Ramos (cell line): ENCODE measurements at regions not wholly inside any gene's neighbourhood (a gene's known extent, or its start where the extent isn't known, plus 50 kb on each side); places are given as distances from the start of the nearest gene placed in this dataset.

ENCODE experiments used
- in situ Hi-C: fragments of 300-500 bp; cut with MboI; formaldehyde crosslinking; loops from one replicate; pipeline ENCODE4 v1.14.3; 2022; ENCODE audit warnings: low sequenced_read_pairs; ENCODE audit not compliant: unreplicated experiment

- in situ Hi-C loops, result no loop called here
Observed at GRCh38 chr2:22807872-22808271, 577.1 kb upstream of the KLHL29 start.

DNA sequence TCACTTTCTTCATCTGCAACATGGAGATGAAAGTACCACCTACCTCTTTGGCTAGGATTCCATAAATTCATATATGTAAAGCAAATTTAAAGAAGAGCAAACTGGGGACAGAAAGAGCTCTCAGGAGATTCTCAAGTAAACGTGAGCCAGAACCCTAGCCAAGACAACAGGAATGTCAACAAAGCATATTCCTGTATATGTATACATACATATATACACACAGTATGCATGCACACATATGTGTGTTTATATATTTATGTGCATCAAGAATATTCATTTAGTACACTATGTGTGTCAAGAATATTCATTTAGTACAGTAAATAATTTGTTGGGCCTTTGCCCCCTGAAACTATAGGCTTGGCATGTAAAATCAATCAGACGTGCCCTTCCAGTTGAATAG lies 574.4 kb upstream of the KLHL29 start:
- in situ Hi-C loops, result no loop called here

GRCh38 chr2:22812065-22812680 lies 572.8 kb upstream of the KLHL29 start:
- in situ Hi-C loops, result no loop called here

GRCh38 chr2:22817197-22817596 lies 567.8 kb upstream of the KLHL29 start:
- in situ Hi-C loops, result no loop called here

DNA sequence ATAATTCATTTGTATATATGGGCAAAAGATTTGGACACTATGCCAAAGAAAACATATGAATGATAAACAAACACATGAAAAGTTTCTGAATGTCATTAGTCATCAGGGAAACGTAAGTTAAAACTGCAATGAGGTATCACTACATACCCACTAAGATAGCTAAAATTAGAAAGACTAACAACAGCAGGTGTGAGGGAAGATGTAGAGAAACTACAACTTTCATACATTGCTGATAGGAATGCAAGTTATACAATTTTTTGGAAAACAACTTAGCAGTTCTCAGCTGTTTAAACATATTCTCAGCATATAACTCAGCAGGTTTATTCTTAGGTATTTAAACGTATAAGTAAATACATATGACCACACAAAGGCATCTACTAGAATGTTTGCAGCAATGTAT lies 563.5 kb upstream of the KLHL29 start:
- in situ Hi-C loops, result no loop called here

- in situ Hi-C loops, result no loop called here
Observed at GRCh38 chr2:22822835-22823234, 562.1 kb upstream of the KLHL29 start.

DNA sequence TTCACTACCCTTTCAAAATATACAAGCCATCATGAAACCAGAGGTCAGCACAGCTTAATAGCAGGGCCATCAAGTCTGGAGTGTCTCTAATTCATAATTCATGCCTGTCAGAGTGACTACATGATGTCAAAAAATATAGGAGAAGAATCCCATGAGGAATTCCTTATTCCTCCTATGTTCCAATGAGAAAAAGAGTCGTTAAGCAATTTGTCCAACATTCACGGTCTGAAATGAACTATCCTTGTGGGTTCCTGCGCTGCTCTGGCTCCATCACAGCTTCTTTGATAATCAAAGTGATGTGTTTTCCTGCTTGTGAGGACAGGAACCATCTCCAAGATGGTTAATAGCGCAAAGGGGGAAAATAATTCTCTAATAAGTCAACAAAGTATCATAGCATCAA lies 560.4 kb upstream of the KLHL29 start:
- in situ Hi-C loops, result no loop called here

GRCh38 chr2:22826703-22827102 lies 558.3 kb upstream of the KLHL29 start:
- in situ Hi-C loops, result no loop called here

DNA sequence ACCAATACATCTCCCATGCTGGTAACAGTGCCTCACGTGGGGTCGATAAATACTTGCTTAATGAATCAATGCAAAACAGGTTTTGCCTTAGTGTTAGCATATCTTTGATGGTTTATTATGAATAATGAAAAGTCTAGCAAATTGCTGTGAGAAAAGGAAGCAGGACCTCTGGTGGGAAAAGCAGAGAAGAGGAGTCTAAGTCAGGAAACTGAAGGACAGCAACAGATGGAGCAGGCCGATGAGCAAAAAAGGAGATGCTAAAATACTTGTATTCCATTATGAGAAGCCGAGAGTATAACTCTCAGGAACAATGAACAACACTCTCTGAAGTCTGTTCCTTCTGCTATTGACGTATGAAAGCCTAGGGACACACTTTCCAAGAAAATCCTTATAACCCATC lies 555.2 kb upstream of the KLHL29 start:
- in situ Hi-C loops, result no loop called here

DNA sequence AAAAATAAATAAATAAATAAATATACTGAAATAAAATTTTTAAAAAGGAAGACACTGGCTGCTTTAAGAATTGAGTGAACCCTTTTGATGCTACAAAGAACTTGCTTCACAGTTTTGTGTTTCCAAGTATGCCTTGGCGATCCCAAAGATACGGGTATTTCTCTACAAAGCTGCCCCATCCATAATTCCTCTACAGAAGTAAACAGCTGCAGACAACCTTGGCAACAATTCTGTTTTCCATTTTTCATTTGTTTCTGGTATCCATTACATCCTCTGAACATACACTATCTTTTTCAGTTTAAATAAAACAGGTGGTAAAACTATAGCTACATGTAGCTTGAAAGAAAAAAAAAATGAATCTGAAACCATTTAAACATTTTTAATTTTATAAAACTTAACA lies 552.8 kb upstream of the KLHL29 start:
- in situ Hi-C loops, result no loop called here

DNA sequence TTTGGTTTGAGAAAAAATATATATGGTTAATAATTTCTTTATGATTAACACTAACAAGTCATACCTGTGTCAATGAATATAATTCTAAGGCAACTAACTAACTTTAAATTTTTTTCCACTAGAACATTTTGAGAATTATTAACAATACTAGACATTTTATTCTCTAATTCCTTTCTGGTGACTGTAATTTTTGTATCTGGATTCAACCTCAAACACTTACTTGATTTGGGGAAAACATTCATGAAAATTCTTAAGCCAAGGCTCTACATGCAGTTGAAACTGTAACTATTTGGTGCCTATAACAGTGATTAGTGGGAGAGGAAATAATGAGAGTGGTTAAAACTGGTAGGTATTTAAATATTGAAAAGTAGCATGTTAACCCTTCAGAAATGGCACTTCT lies 546.5 kb upstream of the KLHL29 start:
- in situ Hi-C loops, result no loop called here

GRCh38 chr2:22842205-22842869 lies 542.6 kb upstream of the KLHL29 start:
- in situ Hi-C loops, result no loop called here

GRCh38 chr2:22843919-22844537 lies 541.0 kb upstream of the KLHL29 start:
- in situ Hi-C loops, result no loop called here

DNA sequence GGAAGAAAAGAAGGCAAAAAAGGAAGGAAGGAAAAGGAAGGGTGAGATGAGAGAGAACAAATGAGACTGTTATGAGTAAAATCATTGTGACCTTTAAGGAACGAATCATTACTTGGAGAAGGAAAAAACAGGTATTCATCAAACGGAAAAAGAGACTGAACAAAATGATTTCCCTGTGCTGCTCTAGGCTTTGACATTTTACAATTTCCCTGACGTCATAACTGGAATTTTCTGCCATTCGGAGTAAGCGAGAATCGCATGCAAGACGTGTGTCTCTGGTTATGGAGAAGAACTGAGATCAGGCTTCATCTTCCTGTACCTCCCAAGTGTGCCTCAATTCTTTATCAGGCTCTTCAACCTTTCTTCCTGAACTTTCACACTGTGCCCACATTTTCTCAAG lies 534.7 kb upstream of the KLHL29 start:
- in situ Hi-C loops, result no loop called here

DNA sequence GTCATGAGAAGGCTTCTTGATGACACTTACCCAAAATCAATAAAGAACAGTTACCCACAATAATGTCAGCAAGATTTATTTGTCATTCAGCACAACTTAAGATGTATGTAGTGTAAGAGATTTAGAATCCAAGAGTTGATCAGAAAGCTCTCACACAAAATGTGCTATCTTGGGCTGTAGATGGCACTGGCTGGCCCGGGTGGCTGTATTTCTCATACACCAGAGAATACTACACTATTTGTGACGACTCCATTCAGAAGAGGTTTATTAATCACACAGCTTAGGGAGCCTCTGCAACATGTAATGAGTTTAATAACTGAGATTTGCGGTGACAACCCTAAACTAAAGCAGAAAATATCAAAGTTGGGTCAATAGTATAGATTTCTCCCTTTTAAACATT lies 530.4 kb upstream of the KLHL29 start:
- in situ Hi-C loops, result no loop called here

DNA sequence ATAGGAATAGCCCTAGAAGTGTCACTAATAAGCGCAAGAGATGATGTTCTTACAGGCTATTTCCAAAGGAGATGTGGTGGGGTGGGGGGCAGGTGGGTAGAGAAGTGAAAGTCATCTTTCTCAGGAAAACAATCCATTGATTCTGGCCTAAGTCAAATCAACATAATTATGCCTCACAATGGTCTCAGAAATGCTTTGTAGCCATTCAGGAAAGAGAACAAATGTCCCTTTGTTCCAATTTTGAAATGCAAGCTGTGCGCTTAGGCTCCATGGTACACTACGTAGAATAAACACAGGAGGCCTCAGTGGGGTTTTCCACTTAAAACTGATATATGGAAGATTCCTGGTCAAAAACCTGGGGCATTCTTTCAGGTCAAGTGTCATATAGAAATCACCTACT lies 529.9 kb upstream of the KLHL29 start:
- in situ Hi-C loops, result no loop called here

DNA sequence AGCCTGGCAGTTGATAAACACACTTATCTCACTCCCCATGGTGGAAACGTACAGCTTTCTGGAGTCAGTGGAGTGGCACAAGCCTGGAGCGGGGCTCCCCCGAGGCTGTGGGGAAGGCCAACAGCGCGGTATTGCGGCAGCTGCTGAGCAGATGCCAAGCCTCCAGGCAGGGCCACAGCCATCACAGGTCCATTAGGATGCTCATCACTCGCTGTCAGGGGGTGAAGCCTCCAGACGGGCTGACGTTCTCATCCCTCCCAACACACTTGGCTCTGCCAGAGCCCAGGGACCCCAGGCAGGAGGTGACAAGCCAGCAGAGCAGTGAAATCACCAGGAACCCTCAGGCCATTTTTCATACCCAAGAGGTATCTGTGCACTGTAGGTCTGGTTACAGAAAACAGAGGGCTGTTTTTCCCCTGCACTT lies 529.2 kb upstream of the KLHL29 start:
- in situ Hi-C loops, result no loop called here

DNA sequence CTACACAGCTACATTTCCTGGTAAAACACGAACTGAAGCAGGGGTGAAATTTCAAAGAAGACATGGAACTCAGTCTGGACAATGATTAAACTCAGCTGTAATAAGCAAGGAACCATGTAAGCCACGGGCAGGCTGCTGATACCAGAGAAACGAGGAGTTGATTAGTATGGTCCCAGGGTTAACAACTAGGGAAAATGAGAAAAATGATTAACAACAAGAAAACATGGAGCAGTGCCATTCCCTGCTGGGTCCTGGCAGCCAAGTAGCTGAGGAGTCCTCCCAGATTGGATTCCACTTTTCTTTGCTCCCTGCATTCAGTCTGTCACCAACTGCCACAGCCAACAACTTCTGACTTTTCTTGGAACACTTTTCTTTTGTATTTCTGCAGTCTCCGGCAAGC lies 517.0 kb upstream of the KLHL29 start:
- in situ Hi-C loops, result no loop called here

GRCh38 chr2:22878121-22878520 lies 506.9 kb upstream of the KLHL29 start:
- in situ Hi-C loops, result no loop called here

GRCh38 chr2:22879009-22879863 lies 505.7 kb upstream of the KLHL29 start:
- in situ Hi-C loops, result no loop called here

GRCh38 chr2:22880161-22880560 lies 504.8 kb upstream of the KLHL29 start:
- in situ Hi-C loops, result no loop called here
